H1 (cell line): ENCODE measurements at regions not wholly inside any gene's neighbourhood (a gene's known extent, or its start where the extent isn't known, plus 50 kb on each side); places are given as distances from the start of the nearest gene placed in this dataset.

Source experiments
- CTCF ChIA-PET: fragments of 300-600 bp; sonication (Branson Sonifier 250); formaldehyde crosslinking; loops from one replicate; lab custom pipeline; 2021; ENCODE audit not compliant: partially characterized antibody; lab: Charles Lee
- POLR2A ChIA-PET: fragments of 300-600 bp; sonication (Branson Sonifier 250); formaldehyde crosslinking; loops from one replicate; lab custom pipeline; 2021; ENCODE audit warnings: inconsistent platforms; ENCODE audit not compliant: partially characterized antibody; lab: Charles Lee
- DNase-seq, 2 experiments: peaks; one replicate each; pipeline versions ENCODE4 v3.0.0 to v3.0.0-alpha.2; 2010 to 2022; ENCODE audit warnings: low spot score in 2 of 2, low read depth in 1 of 2, mixed read lengths in 1 of 2
- FAIRE-seq: peaks from 2 replicates; lab custom pipeline; 2011; peaks lifted over from hg19 to GRCh38; lab: Jason Lieb, UNC
- H2AFZ ChIP-seq: 2 replicates; pipeline ENCODE4 v1.8.1; 2012; ENCODE audit warnings: low read length, inconsistent platforms
- H2AK5ac ChIP-seq: 2 replicates; pipeline ENCODE4 v1.6.1; 2013; ENCODE audit warnings: low read depth, low read length
- H2BK120ac ChIP-seq: replicated peaks from 2 replicates; pipeline ENCODE3; 2013; ENCODE audit warnings: low read depth, low read length, inconsistent platforms
- H2BK12ac ChIP-seq: 2 replicates; pipeline ENCODE4 v1.6.1; 2013; ENCODE audit warnings: low read depth, low read length
- H2BK15ac ChIP-seq: 2 replicates; pipeline ENCODE4 v1.6.1; 2013; ENCODE audit warnings: low read length
- H2BK20ac ChIP-seq: 2 replicates; pipeline ENCODE4 v1.6.1; 2013; ENCODE audit warnings: low read length
- H2BK5ac ChIP-seq: 2 replicates; pipeline ENCODE4 v1.6.1; 2013; ENCODE audit warnings: low read depth, low read length
- H3K14ac ChIP-seq: 2 replicates; pipeline ENCODE4 v1.6.1; 2013; ENCODE audit warnings: inconsistent platforms; ENCODE audit not compliant: insufficient read length
- H3K18ac ChIP-seq: 2 replicates; pipeline ENCODE4 v1.6.1; 2013; ENCODE audit warnings: low read length; ENCODE audit errors: extremely low read depth
- H3K23ac ChIP-seq: 2 replicates; pipeline ENCODE4 v1.6.1; 2013; ENCODE audit warnings: inconsistent platforms; ENCODE audit not compliant: insufficient read length
- H3K23me2 ChIP-seq: 2 replicates; pipeline ENCODE4 v1.6.1; 2013; ENCODE audit warnings: low read depth, low read length
- H3K27ac ChIP-seq: 2 replicates; pipeline ENCODE4 v1.6.1; 2011; ENCODE audit warnings: low read depth, low read length, inconsistent platforms
- H3K27me3 ChIP-seq, 4 experiments: replicated peaks in 1 of 4; 1 replicate in 1 of 4; 2 replicates in 3 of 4; pipeline versions ENCODE4 v1.6.1 to v1.8.1; 2011 to 2013; ENCODE audit warnings: low read length in 3 of 4, mild to moderate bottlenecking in 3 of 4, inconsistent platforms in 2 of 4, mixed read lengths in 2 of 4, moderate library complexity in 1 of 4; ENCODE audit not compliant: control insufficient read depth in 3 of 4, insufficient read depth in 3 of 4; ENCODE audit errors: extremely low read depth in 1 of 4
- H3K36me3 ChIP-seq, 4 experiments: 2 replicates each; pipeline versions ENCODE4 v1.6.1 to v1.8.1; 2011 to 2013; ENCODE audit warnings: mild to moderate bottlenecking in 4 of 4, low read length in 3 of 4, moderate library complexity in 2 of 4, control low read depth in 1 of 4, inconsistent platforms in 1 of 4; ENCODE audit not compliant: insufficient read depth in 4 of 4, control insufficient read depth in 2 of 4
- H3K4ac ChIP-seq: replicated peaks from 2 replicates; pipeline ENCODE3; 2013; ENCODE audit warnings: low read length, low read depth, mixed read lengths, inconsistent platforms; ENCODE audit not compliant: insufficient read length
- H3K4me1 ChIP-seq, 4 experiments: replicated peaks in 1 of 4; 1 replicate in 1 of 4; 2 replicates in 3 of 4; pipeline versions ENCODE4 v1.6.1 to v1.8.1; 2011 to 2013; ENCODE audit warnings: low read length in 3 of 4, inconsistent platforms in 2 of 4, mixed read lengths in 1 of 4; ENCODE audit not compliant: insufficient read depth in 4 of 4, control insufficient read depth in 3 of 4
- H3K4me2 ChIP-seq, 2 experiments: 2 replicates each; pipeline versions ENCODE4 v1.6.1 to v1.8.1; 2011 to 2013; ENCODE audit warnings: low read depth in 2 of 2, low read length in 2 of 2, control low read depth in 1 of 2, inconsistent platforms in 1 of 2, mild to moderate bottlenecking in 1 of 2; ENCODE audit not compliant: insufficient read depth in 1 of 2
- H3K4me3 ChIP-seq, 4 experiments: fragments of 200-600, 300-600 bp in 1 of 4; sonication (generic), shearing (Covaris generic), sonication (Bioruptor Twin) in 1 of 4; 2 replicates each; pipeline versions ENCODE4 v1.5.1 to v1.8.1; 2011 to 2016; ENCODE audit warnings: low read length in 4 of 4, low read depth in 3 of 4, control low read depth in 2 of 4, inconsistent platforms in 2 of 4, mild to moderate bottlenecking in 2 of 4, mixed read lengths in 1 of 4, moderate library complexity in 1 of 4; ENCODE audit not compliant: insufficient read depth in 2 of 4; ENCODE audit errors: extremely low read depth in 1 of 4
- H3K56ac ChIP-seq: replicated peaks from 2 replicates; pipeline ENCODE3; 2013; ENCODE audit warnings: low read depth, mild to moderate bottlenecking, mixed read lengths, low read length, inconsistent platforms; ENCODE audit not compliant: insufficient read length
- H3K79me1 ChIP-seq: 2 replicates; pipeline ENCODE4 v1.6.1; 2013; ENCODE audit warnings: low read depth, low read length, control low read depth
- H3K79me2 ChIP-seq, 2 experiments: 2 replicates each; pipeline versions ENCODE4 v1.6.1 to v1.8.1; 2012 to 2013; ENCODE audit warnings: low read length in 2 of 2, mild to moderate bottlenecking in 2 of 2, inconsistent platforms in 1 of 2; ENCODE audit not compliant: insufficient read depth in 2 of 2, control insufficient read depth in 1 of 2
- H3K9ac ChIP-seq, 4 experiments: replicated peaks in 1 of 4; 1 replicate in 1 of 4; 2 replicates in 3 of 4; pipeline versions ENCODE4 v1.6.1 to v1.8.1; 2011 to 2013; ENCODE audit warnings: low read depth in 3 of 4, low read length in 3 of 4, control low read depth in 2 of 4, mild to moderate bottlenecking in 2 of 4, moderate library complexity in 2 of 4, inconsistent platforms in 1 of 4; ENCODE audit errors: extremely low read depth in 1 of 4
- H3K9me3 ChIP-seq, 2 experiments: 2 replicates each; pipeline versions ENCODE4 v1.6.1 to v1.8.1; 2012 to 2013; ENCODE audit warnings: mild to moderate bottlenecking in 2 of 2, moderate library complexity in 2 of 2, control low read depth in 1 of 2, inconsistent platforms in 1 of 2, low read depth in 1 of 2, low read length in 1 of 2, mixed read lengths in 1 of 2; ENCODE audit not compliant: insufficient read depth in 2 of 2
- H4K20me1 ChIP-seq, 2 experiments: replicated peaks in 1 of 2; 2 replicates each; pipeline versions ENCODE3 to v1.8.1; 2011 to 2013; ENCODE audit warnings: inconsistent platforms in 2 of 2, low read length in 2 of 2, mild to moderate bottlenecking in 1 of 2; ENCODE audit not compliant: insufficient read depth in 2 of 2, control insufficient read depth in 1 of 2
- H4K5ac ChIP-seq: 2 replicates; pipeline ENCODE4 v1.6.1; 2013; ENCODE audit warnings: low read length, low read depth, mixed read lengths, inconsistent platforms; ENCODE audit not compliant: insufficient read length
- H4K8ac ChIP-seq: 2 replicates; pipeline ENCODE4 v1.8.0; 2013; ENCODE audit warnings: mild to moderate bottlenecking, moderate library complexity, low read length, inconsistent platforms; ENCODE audit not compliant: insufficient read depth; ENCODE audit errors: extremely low read depth
- H4K91ac ChIP-seq: replicated peaks from 2 replicates; pipeline ENCODE3; 2013; ENCODE audit warnings: low read length, mixed read lengths, inconsistent platforms; ENCODE audit not compliant: insufficient read length
- BACH1 ChIP-seq: IDR thresholded peaks from 2 replicates; pipeline ENCODE4 v1.6.1; 2012; ENCODE audit warnings: low read length, improper control_type of control experiment
- BCL11A ChIP-seq, 2 experiments: IDR thresholded peaks; one replicate each; pipeline ENCODE4 v1.6.1; 2011; ENCODE audit warnings: low read depth in 2 of 2, low read length in 2 of 2, mild to moderate bottlenecking in 2 of 2
- CBX8 ChIP-seq: fragments of 300-800, 300-1000 bp; sonication (generic); IDR thresholded peaks from 2 replicates; pipeline ENCODE4 v1.7.1; 2016; ENCODE audit warnings: low read depth, low read length, borderline replicate concordance
- CTCF ChIP-seq, 3 experiments: IDR thresholded peaks; 1 replicate in 2 of 3; 2 replicates in 1 of 3; pipeline versions ENCODE4 v1.5.1 to v1.6.1; 2011; ENCODE audit warnings: low read length in 3 of 3, mild to moderate bottlenecking in 3 of 3, inconsistent platforms in 2 of 3, low read depth in 1 of 3, moderate library complexity in 1 of 3; ENCODE audit not compliant: insufficient read depth in 1 of 3; ENCODE audit errors: control extremely low read depth in 1 of 3
- HDAC6 ChIP-seq: IDR thresholded peaks from one replicate; pipeline ENCODE4 v1.7.1; 2012; ENCODE audit warnings: low read depth, mild to moderate bottlenecking, inconsistent platforms, low read length, moderate library complexity
- KDM1A ChIP-seq: fragments of 200-600, 300-600 bp; sonication (generic); IDR thresholded peaks from 2 replicates; pipeline ENCODE4 v1.7.1; 2016; ENCODE audit warnings: mild to moderate bottlenecking, low read length, borderline replicate concordance
- KDM4A ChIP-seq: IDR thresholded peaks from one replicate; pipeline ENCODE4 v1.7.1; 2012; ENCODE audit warnings: low read depth, mild to moderate bottlenecking, moderate library complexity, low read length, inconsistent platforms; ENCODE audit not compliant: severe bottlenecking
- NANOG ChIP-seq: IDR thresholded peaks from 2 replicates; pipeline ENCODE4 v1.6.1; 2011; ENCODE audit warnings: low read length, low read depth, mild to moderate bottlenecking, inconsistent platforms; ENCODE audit not compliant: insufficient read depth, poor library complexity, severe bottlenecking
- TCF12 ChIP-seq: IDR thresholded peaks from 2 replicates; pipeline ENCODE4 v1.6.1; 2011; ENCODE audit warnings: low read depth, mild to moderate bottlenecking, low read length
- USF2 ChIP-seq: IDR thresholded peaks from 2 replicates; pipeline ENCODE4 v1.6.1; 2011; ENCODE audit warnings: low read length, improper control_type of control experiment
- WGBS, 2 experiments: shearing (Covaris generic) in 1 of 2; methylation state at CpG; one replicate each; pipeline versions ENCODE4 v1.1.6 to v1.1.7; 2013 to 2015; ENCODE audit warnings: low lambda C conversion rate in 2 of 2, mixed read lengths in 2 of 2, inconsistent platforms in 1 of 2, low coverage in 1 of 2, missing lambda C conversion rate in 1 of 2; ENCODE audit not compliant: insufficient replicate concordance in 2 of 2, insufficient coverage in 1 of 2, insufficient read length in 1 of 2; ENCODE audit errors: extremely low coverage in 1 of 2, missing lambda C conversion rate in 1 of 2; 5-methylcytosine and 5-hydroxymethylcytosine counted together

GRCh38 chr4:115215935-115216334 is 102.5 kb upstream of the NDST4 start:
- no peak overlapping the region for H2BK5ac ChIP-seq
- H3K27ac ChIP-seq = no peak overlapping the region
- no peaks in the 10 kb centered on the region for H4K20me1 ChIP-seq
- no peak overlapping the region for H4K5ac ChIP-seq
- H4K91ac ChIP-seq = no peak overlapping the region
- no peak overlapping the region for H2BK15ac ChIP-seq
- no peaks in the 10 kb centered on the region for H3K79me1 ChIP-seq
- ChIA-PET POLR2A (no interaction called here), CTCF (no interaction called here)
- H3K4me2 ChIP-seq = no peak overlapping the region
- no peaks in the 10 kb centered on the region for H3K36me3 ChIP-seq
- H3K4ac ChIP-seq = no peak overlapping the region
- no peak overlapping the region for H3K23ac ChIP-seq
- DNase-seq = no peak
- H2BK20ac ChIP-seq = no peak overlapping the region
- H3K18ac ChIP-seq = no peak overlapping the region
- no peaks in the 10 kb centered on the region for H3K9me3 ChIP-seq
- H3K4me1 ChIP-seq = peaks cover 0 to 15% (median 0%) of the 10 kb centered on the region in 4 experiments; a peak in 1 of 7 replicates
- H3K14ac ChIP-seq = no peak overlapping the region
- H3K9ac ChIP-seq = no peak overlapping the region
- H2AK5ac ChIP-seq = no peak overlapping the region
- WGBS, 2 experiments = 94% methylated on average over 3 of the region's 3 CpGs; no CpG with 5 or more reads in 1 of the 2 experiments
- FAIRE-seq = no peak
- no peak overlapping the region for H4K8ac ChIP-seq
- no peaks in the 10 kb centered on the region; the same call in 1 of the 2 replicates for H3K23me2 ChIP-seq
- H3K4me3 ChIP-seq = no peak overlapping the region
- no peak overlapping the region for H3K56ac ChIP-seq
- no peak overlapping the region for H2AFZ ChIP-seq
- no peaks in the 10 kb centered on the region for H3K79me2 ChIP-seq
- no peak overlapping the region for H2BK12ac ChIP-seq
- no peaks in the 10 kb centered on the region for H3K27me3 ChIP-seq
- TF ChIP-seq KDM1A (no peak), HDAC6 (no peak), NANOG (no peak), BACH1 (no peak), CBX8 (no peak), TCF12 (no peak), BCL11A (IDR thresholded peaks at IDR 0.05; ENCODE audit: low read depth in 2 of 2, low read length in 2 of 2) (no peak), CTCF (IDR thresholded peaks at IDR 0.05; ENCODE audit: control extremely low read depth in 1 of 3, insufficient read depth in 1 of 3, low read depth in 1 of 3, low read length in 3 of 3) (no peak), KDM4A (no peak), USF2 (no peak)
- TF ChIP-seq, all 59 proteins: peak for 0
- no peak overlapping the region for H2BK120ac ChIP-seq
